HG03108 (cell line): ENCODE measurements at regions not wholly inside any gene's neighbourhood (a gene's known extent, or its start where the extent isn't known, plus 50 kb on each side); places are given as distances from the start of the nearest gene placed in this dataset.

Source experiments
- ATAC-seq: cut with Tn5 transposase; IDR thresholded peaks from one replicate; pipeline ENCODE4 v1.9.1; 2021; ENCODE audit warnings: moderate library complexity; ENCODE audit not compliant: unreplicated experiment

DNA sequence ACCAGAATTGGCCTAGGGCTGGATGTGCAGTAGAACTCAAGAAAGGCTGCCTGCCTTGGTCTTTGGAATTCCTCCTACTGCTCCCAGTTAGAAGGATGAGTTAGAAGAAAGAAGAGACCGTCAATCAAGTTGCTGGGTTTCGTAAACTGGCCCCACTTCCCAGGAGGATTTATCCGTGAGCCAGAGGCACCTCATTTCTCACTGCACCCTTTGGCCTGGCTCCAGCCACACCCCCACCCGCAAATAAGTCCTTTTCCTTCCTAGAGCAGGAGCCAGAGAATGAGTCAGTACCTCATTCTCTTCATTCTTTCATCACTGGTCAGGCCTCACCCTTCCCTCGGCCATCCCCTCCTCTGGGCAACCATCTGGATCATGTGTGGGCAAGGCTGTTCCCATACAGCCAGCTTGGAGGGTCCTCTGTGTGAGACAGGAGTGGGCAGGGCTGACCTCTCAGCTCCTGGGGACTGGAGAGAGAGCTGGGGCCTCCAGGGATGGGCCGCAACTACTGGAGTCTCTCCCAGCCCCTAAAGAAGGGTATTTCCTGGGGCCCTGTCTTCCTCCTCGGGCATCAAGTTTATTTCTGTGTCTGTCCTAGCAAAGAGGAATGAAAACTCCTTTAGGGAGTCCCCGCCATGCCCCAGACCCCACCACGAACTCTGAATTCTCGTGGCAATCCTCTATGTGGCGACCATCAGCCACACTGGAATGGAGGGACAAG is 87.2 kb upstream of the DUSP5 start:
- ATAC-seq = no peak

DNA sequence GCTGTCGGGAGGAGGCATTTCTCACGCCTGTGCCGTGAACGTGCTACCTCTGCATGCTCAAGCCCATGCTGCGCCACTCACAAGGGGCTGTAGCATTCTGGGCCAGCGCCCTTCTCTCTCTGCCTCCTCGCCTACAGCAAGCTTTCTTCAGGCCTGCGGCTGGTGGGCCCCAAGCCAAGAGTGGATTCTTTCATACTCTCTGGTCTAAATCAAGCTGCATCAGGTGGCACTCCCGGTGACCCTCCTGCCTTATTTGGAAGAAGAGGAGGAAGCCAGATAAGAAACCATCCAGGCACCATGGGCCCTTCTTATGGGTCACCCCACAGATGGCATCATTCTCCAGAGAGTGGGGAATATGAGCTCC is 86.7 kb upstream of the DUSP5 start:
- ATAC-seq = no peak

DNA sequence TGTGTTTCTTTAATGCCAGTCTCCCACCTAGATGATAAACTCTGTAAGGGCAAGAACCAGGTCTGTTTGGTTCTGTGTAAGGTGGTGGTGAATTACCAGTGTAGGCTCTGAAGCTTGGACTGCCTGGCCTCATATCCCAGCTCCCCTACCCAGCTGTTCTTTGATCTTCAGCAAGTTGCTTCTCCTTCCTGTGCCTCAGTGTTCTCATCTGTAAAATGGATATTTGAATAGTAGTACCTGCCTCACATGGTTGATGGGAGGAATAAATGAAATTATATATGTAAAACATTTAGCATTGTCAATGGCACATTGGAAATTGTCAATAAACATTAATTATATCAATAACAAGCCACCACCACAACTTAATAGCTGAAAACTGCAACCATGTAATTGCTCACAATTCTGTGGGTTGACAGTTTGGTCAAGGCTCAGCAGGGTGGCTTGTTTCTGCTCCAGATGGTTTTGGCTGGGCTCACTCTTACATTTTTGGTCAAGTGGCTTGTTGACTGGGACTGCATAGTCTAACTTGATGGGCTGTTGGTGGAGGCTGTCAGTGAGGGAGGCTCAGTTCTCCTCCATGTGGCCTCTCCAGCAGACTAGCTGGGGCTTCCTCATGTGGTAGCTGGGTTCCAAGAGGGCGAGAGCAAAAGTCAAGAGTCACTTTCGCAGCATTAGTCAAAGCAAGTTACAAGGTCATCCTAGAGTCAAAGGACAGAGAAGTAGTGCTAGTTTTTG is 84.5 kb upstream of the DUSP5 start:
- ATAC-seq = no peak

DNA sequence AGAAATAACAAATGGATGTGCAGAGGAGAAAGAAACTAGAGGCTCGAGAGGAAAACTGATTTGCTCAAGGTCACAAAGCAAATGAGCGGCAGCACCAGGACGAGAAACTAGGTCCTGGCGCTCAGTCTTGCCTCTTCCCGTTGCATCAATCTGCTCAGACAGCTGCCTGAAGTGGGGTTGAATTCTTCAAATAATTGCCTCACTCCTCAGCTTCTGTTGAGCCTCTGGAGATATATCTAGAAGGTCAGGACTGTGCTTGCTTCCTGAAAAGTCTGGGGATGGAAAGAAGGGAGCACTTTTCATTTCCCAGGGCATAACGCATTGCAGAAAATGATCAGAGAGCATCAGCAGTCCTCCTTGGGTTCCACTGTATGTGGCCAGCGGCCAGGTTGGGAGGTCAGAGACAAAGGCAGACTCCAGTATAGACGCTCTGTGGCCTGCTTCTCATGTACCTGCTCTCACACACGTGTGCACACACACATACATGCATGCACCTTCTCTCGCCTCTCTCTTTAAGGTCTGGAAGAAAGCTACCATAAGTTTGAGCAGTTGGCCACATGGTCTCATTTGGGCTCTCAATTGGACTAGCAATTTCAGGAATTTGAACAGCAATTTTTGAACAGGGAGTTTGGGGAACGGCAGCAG is 83.7 kb upstream of the DUSP5 start:
- no peak for ATAC-seq

DNA sequence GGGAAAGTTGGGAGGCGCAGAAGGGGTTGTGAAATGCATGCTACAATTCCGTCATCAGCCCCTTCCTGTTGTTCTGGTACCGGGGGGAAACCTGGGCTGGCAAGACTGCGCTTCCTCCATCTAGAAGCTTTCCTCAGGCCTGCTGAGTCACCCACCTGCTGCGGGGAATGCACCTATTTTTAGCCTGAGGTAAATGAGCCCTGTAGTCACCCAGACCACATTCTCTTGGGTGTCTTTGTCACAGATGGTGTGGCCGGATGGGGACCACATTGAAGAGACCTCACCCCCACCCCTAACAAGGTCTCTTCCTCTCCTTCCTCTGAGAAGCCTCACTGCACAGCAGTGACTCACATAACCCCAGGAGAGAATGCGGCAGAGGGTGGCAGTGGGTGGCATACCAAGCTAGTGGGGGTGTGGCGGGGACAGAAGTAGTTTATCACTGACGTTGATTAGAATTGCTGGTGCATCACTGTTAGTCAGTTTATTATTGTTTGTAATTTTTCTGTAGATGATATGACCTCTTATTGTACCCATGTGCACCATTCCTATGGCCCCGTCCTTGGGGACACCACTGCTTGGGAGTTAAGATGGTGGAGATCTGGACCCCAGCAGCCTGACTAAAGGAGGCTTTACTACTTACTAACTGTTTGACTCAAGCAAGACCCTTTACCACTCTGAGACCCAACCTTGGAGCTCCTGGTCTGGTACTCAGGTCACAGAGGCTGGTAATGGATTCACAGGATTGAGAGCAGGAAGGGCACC is 83.0 kb upstream of the DUSP5 start:
- ATAC-seq = peak; percentile 80

DNA sequence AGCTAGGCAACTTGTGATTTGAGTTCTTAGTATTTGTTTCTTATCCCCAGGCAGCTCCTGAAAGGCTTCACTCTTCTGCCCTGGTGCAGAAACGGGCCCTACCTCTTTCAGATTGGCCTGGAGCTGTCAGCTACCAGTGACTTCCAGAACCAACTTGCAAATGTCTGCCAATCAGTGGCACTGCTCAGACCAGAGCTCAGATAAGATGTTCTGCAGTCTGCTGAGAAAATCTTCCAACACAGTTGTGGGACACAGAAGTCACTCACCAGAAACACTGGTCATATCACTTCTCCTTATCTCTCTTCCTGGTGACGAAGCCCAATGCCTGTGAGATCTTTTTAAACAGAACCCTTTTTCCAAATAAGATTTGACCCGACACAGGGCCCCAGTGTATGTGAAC is 81.9 kb upstream of the DUSP5 start:
- ATAC-seq = no peak

DNA sequence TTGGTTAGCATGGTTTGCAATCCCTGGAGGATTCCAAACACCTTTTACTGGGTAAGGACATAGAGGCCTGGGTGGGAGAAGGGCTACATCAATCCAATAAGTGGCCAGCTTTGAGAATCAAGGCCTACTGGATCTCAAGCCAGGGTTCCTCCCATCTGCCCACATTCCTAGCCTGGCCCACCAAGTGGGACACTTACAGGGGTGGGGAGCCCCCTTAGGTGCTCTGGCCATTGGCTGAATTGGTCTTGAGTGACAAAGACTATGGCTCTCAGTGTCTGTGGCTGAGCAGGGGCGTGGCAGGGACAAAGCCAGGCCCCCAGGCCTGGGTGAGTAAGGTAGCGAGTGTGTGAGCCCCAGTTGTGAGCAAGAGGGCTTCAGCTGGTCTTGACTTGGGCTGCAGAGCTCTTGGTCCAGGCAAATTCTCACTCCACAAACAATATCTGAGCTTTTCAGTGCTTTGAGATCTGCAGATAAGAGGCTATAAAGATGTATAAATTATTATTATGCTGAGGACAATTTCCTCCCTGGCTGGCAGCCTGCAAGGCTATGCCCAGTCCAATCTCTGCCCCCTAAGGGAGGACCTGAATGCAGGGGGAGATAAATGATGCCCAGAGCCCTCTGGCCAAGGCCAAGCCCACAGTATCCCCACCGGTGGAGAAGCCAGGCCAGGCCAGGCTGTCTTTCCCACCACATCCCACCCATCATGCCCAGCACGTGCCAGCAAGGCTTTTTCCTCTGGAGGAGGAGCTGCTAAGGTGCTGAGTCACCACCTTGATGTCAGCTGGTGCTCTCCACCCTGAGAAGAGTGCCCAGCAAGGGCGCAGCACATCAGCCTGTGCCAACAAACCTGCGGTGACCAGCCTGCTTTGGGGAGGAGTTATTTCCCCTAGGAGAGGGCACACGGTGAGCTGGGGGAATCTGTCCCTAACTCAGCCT is 80.7 kb upstream of the DUSP5 start:
- ATAC-seq = no peak

DNA sequence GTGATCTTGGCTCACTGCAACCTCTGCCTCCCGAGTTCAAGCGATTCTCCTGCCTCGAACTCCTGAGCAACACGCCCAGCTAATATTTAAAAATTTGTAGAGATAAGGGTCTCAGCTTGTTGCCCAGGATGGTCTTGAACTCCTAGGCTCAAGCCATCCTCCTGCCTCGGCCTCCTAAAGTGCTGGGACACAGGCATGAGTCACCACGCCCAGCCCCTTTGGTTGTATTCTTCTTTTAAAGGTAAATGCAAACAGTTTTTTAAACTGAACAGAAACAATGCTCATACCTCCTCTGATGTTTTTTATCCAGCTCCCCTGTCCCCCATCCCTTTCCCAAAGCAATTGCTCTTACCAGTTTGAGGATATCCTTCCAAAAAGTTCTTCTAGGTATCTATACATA is 79.5 kb upstream of the DUSP5 start:
- no peak for ATAC-seq

DNA sequence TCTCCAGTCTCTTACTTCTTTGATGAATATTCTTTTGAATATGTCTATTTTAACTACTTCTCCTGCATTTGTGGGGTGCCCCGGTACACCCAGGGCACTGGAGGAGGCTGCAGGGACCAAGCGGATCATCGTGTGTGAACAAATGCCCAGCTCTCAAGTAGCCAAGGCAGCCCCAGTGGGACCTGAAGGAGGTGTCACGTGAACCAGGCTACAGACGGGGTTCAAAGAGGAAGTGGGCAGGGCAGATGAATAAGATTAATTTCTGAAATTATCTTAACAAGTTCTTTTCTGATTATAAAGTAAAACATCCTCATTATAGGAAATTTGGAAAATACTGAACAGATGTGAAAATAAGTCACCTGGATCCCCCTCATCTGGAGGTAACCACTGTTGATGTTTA is 78.4 kb upstream of the DUSP5 start:
- no peak for ATAC-seq

DNA sequence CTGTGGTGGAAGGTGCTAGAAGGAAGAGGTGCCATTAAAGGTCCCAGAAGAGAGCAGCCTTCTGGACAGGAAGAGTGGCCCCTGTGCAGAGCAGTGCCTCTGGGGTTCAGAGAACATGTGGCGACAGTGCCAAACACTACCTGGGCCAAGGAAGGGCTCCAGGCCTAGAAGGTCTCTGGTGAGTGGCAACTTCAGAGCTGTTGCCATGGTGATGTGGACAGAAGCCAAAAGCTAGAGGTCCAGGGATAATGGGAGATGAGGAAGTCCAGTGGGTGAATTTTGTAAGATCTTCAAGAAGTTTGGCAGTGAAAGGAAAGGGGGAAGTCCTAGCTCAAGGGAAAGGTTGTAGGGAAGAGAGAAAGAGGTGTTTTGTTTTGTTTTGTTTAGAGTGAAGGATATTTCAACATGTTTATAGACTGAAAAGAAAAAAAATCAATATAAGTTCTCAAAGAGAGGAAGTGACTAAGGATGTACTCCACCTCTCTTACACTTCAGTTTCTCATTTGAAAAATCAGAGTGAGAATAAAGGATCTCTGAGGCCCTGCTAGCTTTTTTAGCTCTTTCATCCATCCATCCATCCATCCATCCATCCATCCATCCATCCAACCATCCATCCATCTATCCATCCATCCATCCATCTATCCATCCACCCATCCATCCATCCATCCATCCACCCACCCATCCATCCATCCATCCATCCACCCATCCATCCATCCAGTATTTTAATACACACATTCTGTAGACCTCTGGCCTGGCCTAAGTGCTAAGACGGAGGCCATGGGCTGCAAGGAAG is 77.1 kb upstream of the DUSP5 start:
- ATAC-seq = no peak

DNA sequence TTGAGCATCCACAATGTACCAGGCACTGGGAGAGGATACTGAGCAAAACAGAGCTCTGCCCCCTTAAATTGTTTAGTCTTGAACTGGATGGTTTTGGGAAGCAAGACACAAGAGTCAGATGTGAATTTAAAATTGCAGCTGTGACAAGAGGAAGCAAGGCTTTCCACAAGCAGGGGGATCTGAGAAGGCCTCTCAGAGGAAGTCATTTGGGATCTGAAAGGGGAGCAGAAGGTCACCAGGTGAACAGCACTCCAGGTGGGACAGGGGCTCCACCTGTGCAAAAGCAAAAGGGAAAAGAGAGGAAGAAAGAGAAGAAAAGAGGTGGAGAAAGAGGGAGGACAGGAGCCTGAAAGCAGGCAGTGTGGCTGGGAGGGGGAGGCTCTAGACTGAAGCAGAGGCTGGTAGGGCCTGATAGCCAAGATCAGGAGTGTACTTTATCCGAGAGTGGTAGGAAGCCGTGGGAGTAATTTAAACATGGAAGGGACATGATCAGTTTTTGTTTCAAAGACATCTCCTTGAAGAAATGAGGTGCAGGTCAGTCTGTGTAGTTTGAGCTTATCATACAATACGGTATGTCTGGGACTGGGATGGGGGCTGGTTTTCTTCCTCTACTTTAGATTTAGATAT is 76.1 kb upstream of the DUSP5 start:
- no peak for ATAC-seq

DNA sequence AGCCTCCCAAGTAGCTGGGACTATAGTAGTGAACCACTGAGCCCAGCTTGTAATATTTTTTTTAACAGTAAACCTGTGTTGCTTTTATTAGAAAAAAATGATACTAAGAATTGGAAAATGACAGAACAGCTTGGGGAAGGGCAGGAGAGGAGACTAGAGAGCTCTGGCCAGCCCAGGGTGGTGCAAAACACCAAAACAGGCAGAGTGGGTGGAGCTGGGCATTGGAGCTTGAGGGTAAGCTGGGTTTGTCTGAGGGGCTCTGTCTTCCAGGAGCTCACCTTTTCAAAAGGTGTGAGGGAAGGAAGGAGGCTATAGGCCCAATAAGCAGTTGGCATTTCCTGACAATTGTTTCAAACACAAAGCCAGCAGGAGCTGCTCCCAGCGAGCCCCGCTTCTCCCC is 75.2 kb upstream of the DUSP5 start:
- ATAC-seq = no peak

DNA sequence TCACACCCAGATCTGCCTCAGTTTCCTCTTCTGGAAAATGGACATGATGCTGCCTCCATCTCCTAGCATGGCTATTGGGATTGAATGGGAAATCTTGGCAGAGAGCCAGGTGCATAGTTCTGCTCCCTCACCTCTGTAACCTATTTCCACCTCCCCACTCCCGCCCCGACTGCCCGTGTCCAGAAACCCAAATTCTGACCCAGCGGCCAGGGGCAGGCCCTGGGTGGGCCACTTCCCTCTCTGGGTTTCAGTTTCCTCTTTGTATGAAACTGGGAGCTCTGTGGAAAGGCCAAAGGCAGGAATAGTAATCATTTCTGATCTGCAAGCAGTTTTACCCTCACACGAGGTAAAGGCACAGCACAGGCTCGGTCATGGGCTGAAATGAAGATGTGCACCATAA is 74.1 kb upstream of the DUSP5 start:
- no peak for ATAC-seq

DNA sequence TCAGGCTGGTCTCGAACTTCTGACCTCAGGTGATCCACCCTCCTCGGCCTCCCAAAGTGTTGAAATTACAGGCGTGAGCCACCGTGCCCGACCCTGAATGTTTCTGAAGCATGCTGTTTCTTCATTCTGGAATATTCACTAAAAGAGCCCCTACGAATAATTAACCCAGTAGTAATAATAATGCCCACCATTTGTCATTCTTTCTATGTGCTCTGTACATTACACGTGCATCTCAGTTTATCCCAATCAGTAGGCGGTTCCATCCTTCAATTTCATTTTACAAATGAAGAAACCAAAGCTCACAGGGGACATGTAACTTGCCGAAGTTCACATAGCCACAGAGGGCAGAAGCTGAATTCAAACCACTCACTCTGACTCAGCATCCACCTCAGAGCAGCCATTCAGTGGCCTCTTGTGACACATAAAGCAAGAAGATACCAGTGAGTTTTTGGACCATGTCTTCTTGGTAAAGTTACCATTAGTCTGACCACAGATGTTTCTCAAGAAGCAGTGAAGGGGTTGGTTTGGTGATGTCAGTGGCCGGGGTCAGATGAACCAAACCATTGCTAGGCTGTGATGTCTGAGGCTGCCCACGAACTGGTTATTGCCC is 71.9 kb upstream of the DUSP5 start:
- peak; percentile 73 for ATAC-seq

DNA sequence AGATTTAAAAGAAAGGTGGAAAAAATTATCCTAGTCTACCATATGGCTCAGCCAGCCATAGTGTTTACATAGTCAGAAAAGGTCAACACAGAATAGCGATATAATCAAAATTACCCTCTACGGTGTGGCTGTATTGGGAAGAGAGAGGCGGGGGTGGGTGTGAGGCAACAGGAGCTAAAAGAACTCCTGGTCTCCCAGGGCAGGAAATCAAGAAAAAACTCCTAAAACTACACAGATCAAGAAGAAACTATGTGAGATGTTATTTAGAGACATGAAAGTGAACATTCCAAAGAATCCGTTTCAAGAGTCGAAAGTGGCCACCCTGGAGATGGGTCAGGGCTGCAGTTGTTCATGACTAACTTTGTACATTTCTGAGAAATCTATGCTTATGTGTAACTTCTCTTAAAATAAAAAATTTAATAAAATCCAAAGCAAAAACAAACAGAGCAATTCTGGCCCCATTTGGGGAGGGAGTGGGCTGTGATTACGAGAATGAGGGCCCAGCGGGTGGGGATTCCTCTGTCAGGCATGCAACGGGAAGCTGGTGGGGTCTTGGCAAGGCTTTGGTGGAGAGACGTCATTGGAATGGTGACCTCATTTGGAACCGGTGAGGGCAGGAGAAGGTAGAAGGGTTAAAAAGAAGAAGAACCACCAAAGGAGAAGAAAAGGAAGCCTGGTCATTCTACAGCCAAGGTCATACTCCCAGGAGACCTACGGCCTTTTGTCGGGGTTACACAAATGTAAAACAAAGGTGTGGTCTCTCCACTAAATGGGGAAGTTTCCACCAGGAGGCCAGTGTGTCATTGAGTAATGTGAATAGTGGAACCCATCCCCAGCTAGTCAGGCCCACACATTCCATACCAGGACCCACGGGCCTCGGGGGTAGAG is 71.2 kb upstream of the DUSP5 start:
- no peak for ATAC-seq

DNA sequence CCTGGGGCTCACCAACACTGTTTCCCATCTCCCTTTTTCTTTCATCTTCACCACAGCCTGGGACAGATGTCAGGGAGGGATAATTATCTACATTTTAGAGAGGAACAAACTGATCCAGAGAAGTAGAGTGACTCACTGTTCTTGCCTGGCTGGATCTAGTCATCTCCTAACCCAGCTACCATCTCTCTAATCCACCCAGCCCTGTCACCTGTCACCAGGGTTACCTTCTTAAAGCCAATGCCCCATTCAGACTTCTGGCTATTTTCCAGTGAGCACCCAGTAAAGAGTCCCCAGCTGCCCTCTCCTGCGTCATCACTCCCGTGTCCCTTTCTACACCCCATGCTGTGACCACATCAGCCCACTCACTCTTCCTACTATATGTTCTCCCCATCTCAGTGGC is 68.4 kb upstream of the DUSP5 start:
- ATAC-seq = no peak

DNA sequence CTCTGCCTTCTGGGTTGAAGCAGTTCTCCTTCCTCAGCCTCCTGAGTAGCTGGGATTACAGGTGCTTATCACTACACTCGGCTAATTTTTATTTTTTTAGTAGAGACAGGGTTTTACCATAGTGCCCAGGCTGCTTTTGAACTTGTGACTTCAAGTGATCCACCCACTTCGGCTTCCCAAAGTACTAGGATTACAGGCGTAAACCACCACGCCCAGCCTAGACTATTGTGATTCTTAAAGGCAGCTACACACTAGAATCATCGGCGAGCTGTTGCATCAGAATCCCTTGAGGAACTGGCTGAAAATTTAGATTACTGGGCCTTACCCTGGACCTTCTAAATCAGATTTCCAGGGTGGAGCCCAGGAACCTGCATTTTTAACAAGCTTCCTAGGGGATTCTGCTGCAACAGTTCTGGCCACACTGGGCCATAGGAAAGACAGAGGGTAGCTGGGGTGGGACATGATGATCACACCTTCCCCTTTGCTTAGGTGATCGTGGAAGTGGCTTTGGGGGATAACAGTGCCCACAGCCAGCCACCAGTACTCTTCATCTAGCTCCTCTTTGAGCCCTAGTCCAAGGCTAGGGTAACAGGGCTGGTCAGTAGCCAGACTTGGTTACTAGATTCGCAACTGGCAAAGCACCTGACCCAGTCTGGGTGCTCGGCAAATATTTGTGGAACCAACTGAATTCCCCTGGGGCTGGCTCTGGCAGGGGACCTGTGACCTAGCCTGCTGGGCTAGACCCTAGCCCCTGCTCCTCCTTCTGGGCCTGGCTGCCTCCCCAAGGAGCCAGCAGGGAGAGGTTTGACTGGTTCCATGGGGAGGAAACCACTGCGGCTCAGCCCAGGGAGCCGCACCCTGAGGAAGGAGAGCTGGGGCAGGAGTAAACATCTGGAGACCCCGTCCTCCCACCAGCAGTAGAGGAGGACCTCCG is 67.1 kb upstream of the DUSP5 start:
- no peak for ATAC-seq
